Keratinocyte (primary cell): ENCODE measurements at regions not wholly inside any gene's neighbourhood (a gene's known extent, or its start where the extent isn't known, plus 50 kb on each side); places are given as distances from the start of the nearest gene placed in this dataset.

ENCODE experiments used
- DNase-seq: peaks from one replicate; pipeline ENCODE4 v3.0.0-alpha.2; 2011; ENCODE audit warnings: low read depth, missing footprints, low spot score
- FAIRE-seq: peaks from 2 replicates; lab custom pipeline; 2011; peaks lifted over from hg19 to GRCh38; lab: Jason Lieb, UNC
- H2AFZ ChIP-seq: 2 replicates; pipeline ENCODE4 v1.6.0; 2012; ENCODE audit warnings: low read length, control low read depth, inconsistent platforms; ENCODE audit not compliant: control insufficient read depth
- H3K27ac ChIP-seq: 2 replicates; pipeline ENCODE4 v1.5.1; 2011; ENCODE audit warnings: low read length; ENCODE audit not compliant: control insufficient read depth, insufficient read depth
- H3K27me3 ChIP-seq: 3 replicates; pipeline ENCODE4 v1.6.0; 2011; ENCODE audit warnings: low read length; ENCODE audit not compliant: control insufficient read depth, insufficient read depth; ENCODE audit errors: extremely low read depth
- H3K36me3 ChIP-seq, 2 experiments: 2 replicates in 1 of 2; 3 replicates in 1 of 2; pipeline ENCODE4 v1.5.1; 2011; ENCODE audit warnings: low read length in 2 of 2, mild to moderate bottlenecking in 1 of 2; ENCODE audit not compliant: control insufficient read depth in 2 of 2, insufficient read depth in 2 of 2; ENCODE audit errors: extremely low read depth in 1 of 2
- H3K4me1 ChIP-seq: 3 replicates; pipeline ENCODE4 v1.5.1; 2011; ENCODE audit warnings: low read length; ENCODE audit not compliant: control insufficient read depth, insufficient read depth; ENCODE audit errors: extremely low read depth
- H3K4me2 ChIP-seq: 3 replicates; pipeline ENCODE4 v1.6.0; 2011; ENCODE audit warnings: low read depth, low read length; ENCODE audit not compliant: control insufficient read depth, insufficient read depth; ENCODE audit errors: extremely low read depth
- H3K4me3 ChIP-seq, 3 experiments: fragments of 200-600 bp in 1 of 3; sonication (generic) in 1 of 3; 2 replicates in 2 of 3; 3 replicates in 1 of 3; pipeline ENCODE4 v1.5.1; 2011 to 2016; ENCODE audit warnings: low read length in 3 of 3, mild to moderate bottlenecking in 3 of 3, control low read depth in 2 of 3, inconsistent platforms in 1 of 3, low read depth in 1 of 3, mixed read lengths in 1 of 3, mixed run types in 1 of 3, moderate library complexity in 1 of 3; ENCODE audit not compliant: control insufficient read depth in 2 of 3, insufficient read depth in 2 of 3; ENCODE audit errors: extremely low read depth in 1 of 3
- H3K79me2 ChIP-seq: 2 replicates; pipeline ENCODE4 v1.6.0; 2012; ENCODE audit warnings: low read length; ENCODE audit not compliant: control insufficient read depth, insufficient read depth
- H3K9ac ChIP-seq: 3 replicates; pipeline ENCODE4 v1.6.0; 2011; ENCODE audit warnings: low read length; ENCODE audit not compliant: control insufficient read depth, insufficient read depth; ENCODE audit errors: extremely low read depth
- H3K9me1 ChIP-seq: 3 replicates; pipeline ENCODE4 v1.6.0; 2011; ENCODE audit warnings: low read length; ENCODE audit not compliant: control insufficient read depth, insufficient read depth; ENCODE audit errors: extremely low read depth
- H3K9me3 ChIP-seq: 2 replicates; pipeline ENCODE4 v1.5.1; 2012; ENCODE audit warnings: low read depth, low read length; ENCODE audit not compliant: control insufficient read depth
- H4K20me1 ChIP-seq: 3 replicates; pipeline ENCODE4 v1.6.0; 2011; ENCODE audit warnings: low read length; ENCODE audit not compliant: control insufficient read depth, insufficient read depth; ENCODE audit errors: extremely low read depth
- CTCF ChIP-seq, 3 experiments: IDR thresholded peaks in 1 of 3; conservative IDR thresholded peaks in 1 of 3; optimal IDR thresholded peaks in 1 of 3; 2 replicates in 2 of 3; 3 replicates in 1 of 3; pipeline versions ENCODE3 to v1.5.1; 2011; ENCODE audit warnings: low read length in 3 of 3, mild to moderate bottlenecking in 3 of 3, moderate library complexity in 2 of 3, control low read depth in 1 of 3, inconsistent platforms in 1 of 3; ENCODE audit not compliant: insufficient read depth in 2 of 3; ENCODE audit errors: extremely low read depth in 1 of 3
- EZH2 ChIP-seq: IDR thresholded peaks from one replicate; pipeline ENCODE4 v1.6.1; 2012; ENCODE audit warnings: inconsistent platforms, mild to moderate bottlenecking, low read length, moderate library complexity
- dilution Hi-C: fragments of 300-500 bp; cut with MboI; formaldehyde crosslinking; loops from one replicate; pipeline ENCODE4 v1.7.0; 2020; ENCODE audit warnings: low sequenced_read_pairs; ENCODE audit not compliant: extremely low pct_ligation_motif_present

- no peak overlapping the region for H3K27ac ChIP-seq
- no peak overlapping the region for H3K9ac ChIP-seq
- no peak overlapping the region for H3K4me3 ChIP-seq
- no peaks in the 10 kb centered on the region for H3K4me1 ChIP-seq
- no peak overlapping the region for H3K4me2 ChIP-seq
- no peaks in the 10 kb centered on the region for H3K9me1 ChIP-seq
- FAIRE-seq (no peak), DNase-seq (no peak)
- no peaks in the 10 kb centered on the region for H3K79me2 ChIP-seq
- no peaks in the 10 kb centered on the region for H3K9me3 ChIP-seq
- TF ChIP-seq CTCF (optimal IDR thresholded peaks at IDR 0.05 in 1 of 3, IDR thresholded peaks at IDR 0.05 in 1 of 3, conservative IDR thresholded peaks at IDR 0.05 in 1 of 3; ENCODE audit: extremely low read depth in 1 of 3, insufficient read depth in 2 of 3, low read length in 3 of 3) (no peak), EZH2 (no peak)
- no peaks in the 10 kb centered on the region for H3K27me3 ChIP-seq
- dilution Hi-C loops: no loop called here
- no peaks in the 10 kb centered on the region for H3K36me3 ChIP-seq
- no peaks in the 10 kb centered on the region for H4K20me1 ChIP-seq
- no peak overlapping the region for H2AFZ ChIP-seq
These were observed 121.0 kb upstream of the CDIN1 start for GRCh38 chr15:36458411-36458810.

GRCh38 chr15:36465304-36465703 is 114.1 kb upstream of the CDIN1 start:
- no peaks in the 10 kb centered on the region for H3K9me3 ChIP-seq
- H3K4me3 ChIP-seq: no peak overlapping the region
- no peaks in the 10 kb centered on the region for H3K9me1 ChIP-seq
- H3K27ac ChIP-seq: no peak overlapping the region
- H3K79me2 ChIP-seq: no peaks in the 10 kb centered on the region
- no peaks in the 10 kb centered on the region for H4K20me1 ChIP-seq
- no peak for FAIRE-seq
- no peaks in the 10 kb centered on the region for H3K36me3 ChIP-seq
- no peak for TF ChIP-seq EZH2
- no peak for TF ChIP-seq CTCF (optimal IDR thresholded peaks at IDR 0.05 in 1 of 3, IDR thresholded peaks at IDR 0.05 in 1 of 3, conservative IDR thresholded peaks at IDR 0.05 in 1 of 3; ENCODE audit: extremely low read depth in 1 of 3, insufficient read depth in 2 of 3, low read length in 3 of 3)
- no peak for DNase-seq
- H3K9ac ChIP-seq: no peak overlapping the region
- H2AFZ ChIP-seq: no peak overlapping the region
- no peaks in the 10 kb centered on the region for H3K27me3 ChIP-seq
- dilution Hi-C loops: no loop called here
- H3K4me2 ChIP-seq: no peak overlapping the region
- H3K4me1 ChIP-seq: peaks cover 16% of the 10 kb centered on the region
